GM13977 (cell line): ENCODE measurements at regions not wholly inside any gene's neighbourhood (a gene's known extent, or its start where the extent isn't known, plus 50 kb on each side); places are given as distances from the start of the nearest gene placed in this dataset.

ENCODE experiments used
- DNase-seq: peaks from one replicate; pipeline ENCODE4 v3.0.0; 2012; ENCODE audit warnings: low spot score
- in situ Hi-C: fragments of 300-500 bp; cut with MboI; formaldehyde crosslinking; loops from one replicate; pipeline ENCODE4 v1.12.0; 2022; ENCODE audit warnings: low sequenced_read_pairs, low pct_unique_long_range_greater_than_20kb, mixed read lengths, inconsistent platforms; ENCODE audit not compliant: unreplicated experiment
- TF ChIP-seq, protein P1 (sequence below): IDR thresholded peaks from 2 replicates; pipeline ENCODE4 v1.5.1; 2012; ENCODE audit warnings: mild to moderate bottlenecking, control low read depth; ENCODE audit not compliant: insufficient read depth; ENCODE audit errors: extremely low read depth, missing control alignments

DNA sequence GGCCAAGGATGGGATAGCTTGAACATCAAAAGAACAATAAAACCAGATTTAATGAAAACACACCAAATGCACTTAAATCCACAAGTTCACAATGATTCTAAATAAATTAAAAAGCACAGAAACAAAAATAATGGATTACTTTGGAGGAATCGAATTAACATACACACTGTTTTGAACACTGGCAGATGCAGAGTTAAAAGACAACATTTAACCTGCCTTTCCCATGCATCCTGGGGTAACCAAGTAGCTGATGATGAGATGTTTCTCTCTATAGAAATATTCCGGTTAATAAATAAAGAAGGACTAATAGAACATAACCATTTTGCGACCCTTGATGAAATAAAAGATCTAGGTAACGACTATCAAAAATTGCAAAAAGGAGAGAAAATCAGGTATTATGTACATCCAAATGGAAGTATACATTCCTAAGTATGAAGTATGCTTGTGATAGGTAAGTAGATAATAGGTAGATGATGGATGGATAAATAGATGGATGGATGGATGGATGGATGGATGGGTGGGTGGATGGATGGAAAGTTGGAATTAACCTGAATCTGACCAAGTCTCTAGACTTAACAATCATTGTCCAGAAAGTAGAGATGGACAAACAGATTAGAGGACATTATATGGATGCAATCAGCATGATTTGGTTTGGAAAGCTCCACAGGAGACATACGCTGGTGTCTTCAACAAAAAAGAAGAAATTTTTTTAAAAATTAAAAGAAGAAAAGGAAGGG lies 57.4 kb upstream of the MYCN start:
- no peak for DNase-seq
- TF ChIP-seq, protein P1, sequence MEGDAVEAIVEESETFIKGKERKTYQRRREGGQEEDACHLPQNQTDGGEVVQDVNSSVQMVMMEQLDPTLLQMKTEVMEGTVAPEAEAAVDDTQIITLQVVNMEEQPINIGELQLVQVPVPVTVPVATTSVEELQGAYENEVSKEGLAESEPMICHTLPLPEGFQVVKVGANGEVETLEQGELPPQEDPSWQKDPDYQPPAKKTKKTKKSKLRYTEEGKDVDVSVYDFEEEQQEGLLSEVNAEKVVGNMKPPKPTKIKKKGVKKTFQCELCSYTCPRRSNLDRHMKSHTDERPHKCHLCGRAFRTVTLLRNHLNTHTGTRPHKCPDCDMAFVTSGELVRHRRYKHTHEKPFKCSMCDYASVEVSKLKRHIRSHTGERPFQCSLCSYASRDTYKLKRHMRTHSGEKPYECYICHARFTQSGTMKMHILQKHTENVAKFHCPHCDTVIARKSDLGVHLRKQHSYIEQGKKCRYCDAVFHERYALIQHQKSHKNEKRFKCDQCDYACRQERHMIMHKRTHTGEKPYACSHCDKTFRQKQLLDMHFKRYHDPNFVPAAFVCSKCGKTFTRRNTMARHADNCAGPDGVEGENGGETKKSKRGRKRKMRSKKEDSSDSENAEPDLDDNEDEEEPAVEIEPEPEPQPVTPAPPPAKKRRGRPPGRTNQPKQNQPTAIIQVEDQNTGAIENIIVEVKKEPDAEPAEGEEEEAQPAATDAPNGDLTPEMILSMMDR = no peak
- in situ Hi-C loops = no loop called here

DNA sequence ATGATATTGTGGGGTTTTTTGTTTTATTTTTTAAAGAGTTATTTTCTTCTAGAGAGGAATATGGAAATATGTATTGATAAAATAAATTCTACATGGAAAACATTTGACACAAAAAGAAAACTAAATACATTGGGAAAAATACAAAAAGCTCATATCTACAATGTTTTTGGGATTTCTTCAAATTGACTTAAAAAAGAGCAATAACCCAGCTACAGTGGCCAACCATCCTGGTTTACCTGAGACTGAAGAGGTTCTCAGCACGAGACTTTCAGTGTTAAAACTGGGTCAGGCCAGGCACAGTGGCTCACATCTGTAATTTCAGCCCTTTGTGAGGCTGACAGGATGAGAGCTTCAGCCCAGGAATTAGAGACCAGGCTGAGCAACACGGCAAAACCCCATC lies 56.7 kb upstream of the MYCN start:
- in situ Hi-C loops = no loop called here
- TF ChIP-seq, protein P1 = no peak
- no peak for DNase-seq

DNA sequence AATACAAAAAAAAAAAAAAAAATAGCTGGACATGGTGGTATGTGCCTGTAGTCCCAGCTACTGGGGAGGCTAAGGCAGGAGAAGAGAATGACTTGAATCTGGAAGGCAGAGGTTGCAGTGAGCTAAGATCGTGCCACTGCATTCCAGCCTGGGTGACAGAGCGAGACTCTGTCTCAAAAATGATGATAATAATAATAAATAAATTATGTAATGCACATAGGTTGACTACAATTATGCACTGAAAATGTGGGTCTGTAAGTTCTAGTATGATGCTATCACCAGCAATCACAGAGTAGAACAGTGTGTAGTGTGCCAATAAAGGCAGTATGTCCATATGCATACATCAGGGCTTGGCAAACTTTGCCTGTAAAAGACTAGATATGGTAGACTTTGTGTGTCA lies 55.6 kb upstream of the MYCN start:
- in situ Hi-C loops = no loop called here
- DNase-seq = no peak
- TF ChIP-seq, protein P1 = no peak

DNA sequence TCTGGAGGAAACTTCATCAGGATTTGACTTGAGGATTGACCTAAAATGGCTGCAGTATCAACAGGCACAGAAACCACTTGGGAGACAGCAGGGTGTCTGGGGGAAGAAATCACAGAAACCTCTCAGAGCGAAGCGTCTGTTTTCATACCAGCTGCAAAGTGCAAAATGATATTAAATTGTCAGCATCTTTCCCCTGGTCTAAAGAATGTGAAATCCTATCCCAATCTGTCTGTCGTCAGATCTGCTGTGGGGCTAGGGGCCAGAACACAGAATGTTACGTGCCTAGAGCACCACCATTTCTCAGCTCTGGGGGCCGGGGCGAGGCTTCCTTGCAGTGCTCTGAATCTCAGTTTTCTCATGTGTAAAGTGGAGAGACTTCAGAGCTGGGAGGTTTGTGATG lies 54.1 kb upstream of the MYCN start:
- DNase-seq = no peak
- in situ Hi-C loops = no loop called here
- TF ChIP-seq, protein P1 = no peak

DNA sequence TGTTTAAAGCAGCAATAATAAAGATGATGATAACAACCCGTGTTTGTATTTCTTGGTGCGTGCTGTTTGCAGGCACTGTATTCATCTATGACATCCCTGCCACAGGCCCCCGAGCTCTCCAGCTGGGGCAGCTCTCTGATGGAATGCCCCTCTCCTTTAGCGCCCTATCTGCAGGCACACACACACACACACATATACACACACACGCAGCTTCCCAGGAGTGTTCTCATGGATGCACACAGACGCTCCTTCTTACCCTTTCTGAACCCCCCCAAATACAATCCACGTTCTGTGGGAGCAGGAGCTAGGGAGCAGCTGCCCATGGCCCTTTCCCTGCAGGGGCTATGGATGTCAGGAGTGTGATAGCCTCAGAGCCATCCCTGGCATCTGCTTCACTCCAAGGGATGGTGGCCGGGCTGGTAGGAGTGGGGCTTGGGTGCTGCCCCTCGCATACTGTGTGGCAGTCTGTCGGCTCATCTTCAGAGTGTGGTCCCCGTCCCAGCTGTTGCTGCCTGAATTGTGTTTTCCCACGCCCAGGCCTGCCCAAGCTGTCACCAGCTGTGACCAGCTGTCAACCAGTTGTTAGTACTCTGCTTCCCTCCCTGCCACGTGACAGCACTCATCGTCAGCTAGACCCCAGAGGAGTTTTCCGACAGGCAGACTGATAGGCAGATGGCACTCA lies 50.8 kb upstream of the MYCN start:
- TF ChIP-seq, protein P1 = no peak
- DNase-seq = no peak
- in situ Hi-C loops = no loop called here

DNA sequence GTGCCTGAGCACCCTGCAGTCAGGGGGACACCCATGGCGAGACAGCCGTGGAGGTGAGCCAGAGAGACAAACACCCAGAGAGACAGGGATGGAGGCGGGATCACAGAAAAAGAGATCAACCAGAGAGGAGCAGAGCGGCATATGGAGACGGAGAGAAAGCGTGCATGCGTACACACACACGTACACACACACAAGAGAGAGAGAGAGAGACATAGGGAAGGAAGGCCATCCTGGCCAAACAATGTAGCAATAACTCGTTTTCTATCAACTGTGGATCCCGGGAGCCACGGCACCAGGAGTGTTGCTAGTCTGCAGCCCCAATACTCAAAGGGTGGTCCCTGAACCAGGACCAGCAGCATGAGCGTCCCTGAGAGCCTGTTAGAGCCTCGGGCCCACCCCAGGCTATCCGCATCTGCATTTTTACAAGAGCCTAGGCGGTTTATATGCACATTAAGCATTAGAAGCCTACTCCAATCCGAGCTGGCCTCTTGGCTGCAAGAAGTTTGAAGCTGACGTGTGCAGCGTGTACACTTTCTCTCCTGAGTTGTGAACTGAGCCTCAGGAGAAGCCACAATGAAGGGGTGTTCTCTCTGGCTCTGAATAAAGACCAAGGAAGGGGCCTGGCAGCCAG lies 50.1 kb upstream of the MYCN start:
- in situ Hi-C loops = no loop called here
- DNase-seq = no peak
- TF ChIP-seq, protein P1 = no peak
